ENCODE measurements at regions not wholly inside any gene's neighbourhood (a gene's known extent, or its start where the extent isn't known, plus 50 kb on each side); places are given as distances from the start of the nearest gene placed in this dataset.

DNA sequence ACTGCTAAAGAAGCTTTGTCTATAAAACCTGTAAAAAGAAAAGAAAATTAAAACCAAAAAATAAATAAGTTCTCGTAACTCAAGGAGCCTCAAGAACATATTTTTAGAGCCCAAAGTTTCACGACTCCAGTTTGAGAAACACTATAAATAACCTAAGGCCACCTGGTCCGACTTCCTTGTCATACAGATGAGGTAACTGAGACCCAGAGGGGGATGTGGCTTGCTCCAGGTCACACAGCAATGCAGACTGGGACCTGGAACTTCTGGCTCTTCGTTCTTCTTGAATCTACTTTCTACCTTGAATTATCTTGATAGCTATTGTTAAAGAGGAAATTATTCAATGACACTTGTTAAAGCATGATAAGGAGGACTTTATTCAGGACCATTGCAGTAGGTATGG lies 514.8 kb downstream of the CDK5RAP2 start:
- no peak for TF ChIP-seq EZH2phosphoT487 (IDR thresholded peaks at IDR 0.05; ENCODE audit: borderline replicate concordance)
- no peak for TF ChIP-seq POLR2A (IDR thresholded peaks at IDR 0.05; ENCODE audit: borderline replicate concordance, extremely low read depth, insufficient read depth, insufficient read length)

All from HCT116 (cell line).